T47D (cell line): ENCODE measurements at regions not wholly inside any gene's neighbourhood (a gene's known extent, or its start where the extent isn't known, plus 50 kb on each side); places are given as distances from the start of the nearest gene placed in this dataset.

ENCODE experiments used
- DNase-seq, 2 experiments: peaks; one replicate each; pipeline versions ENCODE4 v3.0.0 to v3.0.0-alpha.2; 2011 to 2012; ENCODE audit warnings: low read depth in 1 of 2, low spot score in 1 of 2
- JUND ChIP-seq: IDR thresholded peaks from 2 replicates; pipeline ENCODE4 v1.6.1; 2012; ENCODE audit warnings: low read depth
- in situ Hi-C: cut with HindIII; loops from 2 replicates; pipeline ENCODE4 v1.10.0; 2016; ENCODE audit warnings: low sequenced_read_pairs, low pct_unique_long_range_greater_than_20kb

GRCh38 chr6:4350567-4351519 lies 215.5 kb upstream of the ECI2 start:
- in situ Hi-C loops = no loop called here
- no peak for TF ChIP-seq JUND
- no peak for DNase-seq

- in situ Hi-C loops = no loop called here
- TF ChIP-seq JUND = no peak
- DNase-seq = no peak
Observed at GRCh38 chr6:4349931-4350330, 214.6 kb upstream of the ECI2 start.

- TF ChIP-seq JUND = no peak
- DNase-seq = no peak
- in situ Hi-C loops = no loop called here
Observed at GRCh38 chr6:4349323-4349722, 213.9 kb upstream of the ECI2 start.

GRCh38 chr6:4348462-4349112 lies 213.2 kb upstream of the ECI2 start:
- DNase-seq = no peak
- TF ChIP-seq JUND = no peak
- in situ Hi-C loops = no loop called here

- in situ Hi-C loops = no loop called here
- no peak for DNase-seq
- TF ChIP-seq JUND = no peak
Observed at GRCh38 chr6:4347877-4348276, 212.5 kb upstream of the ECI2 start.

- TF ChIP-seq JUND = no peak
- in situ Hi-C loops = no loop called here
- peak in 1 of 2 experiments; percentile 35 for DNase-seq
Observed at GRCh38 chr6:4346659-4347333, 211.4 kb upstream of the ECI2 start.

GRCh38 chr6:4345543-4345942 lies 210.2 kb upstream of the ECI2 start:
- no peak for TF ChIP-seq JUND
- in situ Hi-C loops = no loop called here
- DNase-seq = no peak

GRCh38 chr6:4344317-4344899 lies 209.0 kb upstream of the ECI2 start:
- peak in 1 of 2 experiments; percentile 31 for DNase-seq
- no peak for TF ChIP-seq JUND
- in situ Hi-C loops = no loop called here

GRCh38 chr6:4342407-4343137 lies 207.2 kb upstream of the ECI2 start:
- no peak for TF ChIP-seq JUND
- in situ Hi-C loops = no loop called here

GRCh38 chr6:4341078-4341797 lies 205.9 kb upstream of the ECI2 start:
- DNase-seq = no peak
- no peak for TF ChIP-seq JUND
- in situ Hi-C loops = no loop called here

More at GRCh38 chr6:4342407-4343137, 207.2 kb upstream of the ECI2 start:
- DNase-seq = no peak

- DNase-seq = no peak
- in situ Hi-C loops = no loop called here
- no peak for TF ChIP-seq JUND
Observed at GRCh38 chr6:4340544-4340943, 205.2 kb upstream of the ECI2 start.
